Stimulated activated CD4-positive, alpha-beta T cell treated with anti-CD3 and anti-CD28 coated beads, Interleukin-12 subunit alpha, Interleukin-12 subunit beta, amount 100 ng/mL, for 4 hours (primary cell): ENCODE measurements at regions not wholly inside any gene's neighbourhood (a gene's known extent, or its start where the extent isn't known, plus 50 kb on each side); places are given as distances from the start of the nearest gene placed in this dataset.

ENCODE experiments used
- DNase-seq: peaks from one replicate; pipeline ENCODE4 v3.0.0-alpha.2; 2020

GRCh38 chr14:27123162-27123561 is 525.3 kb upstream of the NOVA1 start:
- DNase-seq: no peak

DNA sequence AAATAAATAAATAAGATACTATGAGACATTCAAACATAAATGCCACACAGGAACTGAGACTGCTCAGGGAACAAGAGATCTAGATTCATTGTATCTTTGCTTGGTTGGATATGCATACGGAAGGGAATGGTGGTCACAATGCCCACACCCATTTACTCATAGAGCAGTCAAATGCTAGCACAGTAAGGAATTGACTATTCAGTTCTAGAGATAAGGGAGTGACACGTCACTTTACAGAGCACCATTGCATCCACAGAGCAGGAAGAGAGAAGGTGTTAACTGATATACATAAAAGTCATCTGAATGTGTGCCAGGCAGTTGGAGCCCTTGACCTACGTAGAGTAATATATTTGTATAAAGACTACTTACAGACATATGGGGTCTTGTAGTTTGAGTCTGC is 530.0 kb upstream of the NOVA1 start:
- no peak for DNase-seq

GRCh38 chr14:27134200-27134599 is 536.4 kb upstream of the NOVA1 start:
- DNase-seq: no peak

- DNase-seq: no peak
These were observed 547.3 kb upstream of the NOVA1 start for GRCh38 chr14:27145170-27145569.

- DNase-seq: no peak
These were observed 550.3 kb upstream of the NOVA1 start for GRCh38 chr14:27148143-27148542.

- DNase-seq: no peak
These were observed 566.3 kb upstream of the NOVA1 start for GRCh38 chr14:27164139-27164538.

DNA sequence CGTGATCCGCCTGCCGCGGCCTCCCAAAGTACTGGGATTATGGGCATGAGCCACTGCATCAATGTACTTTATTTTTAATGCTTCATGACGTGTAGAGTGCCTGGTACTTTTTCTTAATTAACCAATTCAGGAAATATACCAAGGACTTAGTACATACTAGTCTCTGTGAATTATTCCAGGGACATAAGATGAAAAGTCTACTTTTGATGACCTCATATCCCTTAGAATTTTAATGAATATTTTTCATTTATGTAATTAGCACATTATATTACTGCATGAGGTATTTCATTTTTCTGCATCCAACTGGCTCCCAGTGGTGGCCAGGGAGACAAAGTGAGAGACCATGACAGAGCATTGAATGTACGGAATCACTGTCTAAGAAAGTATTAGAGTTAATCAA is 577.7 kb upstream of the NOVA1 start:
- DNase-seq: no peak

DNA sequence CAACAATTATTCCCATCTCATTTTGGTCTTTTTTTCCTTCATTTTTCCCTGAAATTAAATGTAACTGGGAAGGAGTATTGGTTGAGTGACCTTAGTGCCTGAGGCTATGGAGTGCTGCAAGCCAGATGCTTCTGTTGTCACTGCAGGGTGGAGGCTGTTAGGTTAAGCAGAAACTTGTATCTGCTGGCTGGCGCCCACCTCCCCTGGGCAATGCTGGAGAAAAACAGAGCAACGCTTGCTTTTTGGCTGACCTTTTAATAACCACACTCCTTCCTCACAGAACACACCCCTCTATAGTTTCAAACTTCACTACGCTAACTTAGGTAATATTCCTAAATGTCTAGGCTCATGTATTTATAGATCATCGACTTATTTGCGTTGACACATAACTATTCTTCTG is 583.5 kb upstream of the NOVA1 start:
- no peak for DNase-seq

GRCh38 chr14:27184427-27184826 is 586.6 kb upstream of the NOVA1 start:
- no peak for DNase-seq

DNA sequence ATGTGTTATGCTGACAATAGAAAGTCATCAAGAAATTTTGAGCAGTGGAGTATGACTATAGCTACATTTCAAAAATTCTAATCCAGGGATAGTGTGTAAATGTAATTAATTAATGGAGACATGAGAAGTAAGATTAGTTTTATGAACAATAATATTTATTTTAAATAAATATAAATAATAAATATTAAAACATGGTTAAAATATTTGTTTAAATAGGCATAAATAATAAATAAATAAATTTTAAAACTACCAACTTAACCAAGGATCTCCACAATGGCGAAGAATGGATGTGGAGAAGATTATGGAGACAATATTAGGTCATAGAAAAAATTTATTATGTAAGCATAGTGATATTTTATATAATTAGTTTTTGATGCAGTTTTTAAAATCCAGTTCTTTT is 588.2 kb upstream of the NOVA1 start:
- no peak for DNase-seq

DNA sequence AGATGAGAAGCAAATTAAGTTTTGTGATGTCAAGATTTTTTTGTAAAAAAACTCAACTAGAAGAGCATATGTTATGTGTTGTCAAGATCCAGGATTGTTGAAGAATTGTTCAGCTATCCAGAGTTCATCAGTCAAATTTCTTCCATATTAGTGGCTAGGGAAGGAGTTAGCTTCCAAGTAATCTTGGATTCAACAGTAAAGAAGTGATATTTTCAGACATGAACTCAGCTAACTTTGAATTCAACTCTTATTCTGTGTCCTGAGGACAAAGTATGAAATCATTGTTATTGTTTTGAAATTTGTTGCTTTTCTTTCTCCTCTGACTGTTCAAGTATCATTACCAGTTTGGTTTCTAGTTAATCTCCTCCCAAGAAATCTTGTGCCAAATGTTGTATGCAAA is 589.3 kb upstream of the NOVA1 start:
- DNase-seq: no peak

DNA sequence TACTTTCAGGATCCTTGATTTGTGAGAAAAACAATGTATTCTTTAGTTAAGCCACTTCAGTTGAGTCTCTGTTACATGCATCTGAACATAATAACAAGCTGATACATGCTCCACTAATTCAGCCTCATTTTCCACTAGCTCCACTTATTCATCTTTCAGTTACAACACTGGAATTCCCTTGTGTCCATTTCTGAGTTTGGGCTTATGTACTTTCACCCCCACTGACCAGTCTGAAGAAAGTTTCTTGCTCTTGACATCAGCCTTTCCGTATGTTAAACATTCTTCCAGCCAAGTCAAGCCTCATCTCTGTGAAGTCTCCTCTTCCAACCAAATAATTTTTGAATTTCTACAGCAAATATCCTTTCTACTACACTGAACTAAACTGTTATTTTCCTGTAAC is 592.5 kb upstream of the NOVA1 start:
- DNase-seq: no peak

DNA sequence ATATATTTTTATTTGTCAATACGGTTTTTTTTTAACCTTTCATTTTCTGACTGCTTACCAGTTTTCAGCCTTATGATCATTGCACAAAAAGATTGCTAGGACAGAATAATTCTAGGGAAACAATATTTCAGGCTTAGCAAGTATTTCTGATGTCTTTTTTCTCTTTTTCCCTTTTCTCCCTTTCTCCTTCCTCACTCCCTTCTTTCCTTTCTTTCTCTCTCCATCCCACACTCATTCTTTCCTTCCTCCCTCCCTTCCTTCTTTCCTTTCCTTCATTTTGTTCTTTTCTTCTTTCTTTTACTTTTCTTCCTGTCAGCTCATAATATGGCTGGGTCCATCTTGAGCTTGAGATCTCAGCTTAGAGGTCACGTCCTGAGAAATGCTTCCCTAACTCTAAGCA is 601.4 kb upstream of the NOVA1 start:
- DNase-seq: no peak

DNA sequence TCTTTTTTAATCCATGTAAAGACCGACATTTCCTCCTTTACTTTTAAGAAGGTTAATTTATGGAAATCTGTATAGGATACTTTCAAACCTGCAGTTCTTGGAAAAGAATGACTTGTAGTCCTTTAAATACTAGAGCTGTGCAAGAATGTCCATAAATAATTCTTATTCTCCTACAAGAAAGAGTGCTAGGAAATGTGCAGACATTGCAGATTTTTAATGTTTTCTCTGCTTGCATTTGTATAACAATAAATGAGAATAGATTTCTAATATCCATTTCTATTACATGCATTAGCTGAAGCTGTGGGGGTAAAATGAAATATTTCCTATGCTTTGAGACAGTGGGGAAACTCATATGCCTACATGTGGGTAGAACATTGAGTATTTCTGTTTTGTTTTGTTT is 607.2 kb upstream of the NOVA1 start:
- DNase-seq: no peak

GRCh38 chr14:27211741-27212140 is 613.9 kb upstream of the NOVA1 start:
- DNase-seq: no peak

- no peak for DNase-seq
These were observed 624.8 kb upstream of the NOVA1 start for GRCh38 chr14:27222671-27223070.

DNA sequence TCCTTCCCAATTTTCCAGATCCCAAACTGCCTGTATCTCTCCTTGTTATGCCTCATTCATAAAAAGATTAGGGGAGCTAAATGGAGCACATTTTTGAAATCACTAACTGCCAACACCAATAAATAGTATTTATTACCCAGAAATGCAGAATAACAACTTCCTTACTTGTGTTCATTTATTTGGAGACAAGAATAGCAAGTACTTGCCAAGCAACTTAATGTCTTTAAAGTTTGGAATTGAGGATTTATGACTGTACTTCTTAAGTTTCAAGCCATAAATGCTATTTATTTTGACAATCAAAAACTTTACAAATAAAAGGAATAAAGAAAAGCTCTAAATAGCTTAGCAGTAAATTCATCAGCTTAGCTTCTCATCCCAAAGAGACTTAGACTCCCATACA is 626.1 kb upstream of the NOVA1 start:
- DNase-seq: no peak

- no peak for DNase-seq
These were observed 630.2 kb upstream of the NOVA1 start for GRCh38 chr14:27228053-27228452.

- DNase-seq: no peak
These were observed 636.5 kb upstream of the NOVA1 start for GRCh38 chr14:27234331-27234730.

DNA sequence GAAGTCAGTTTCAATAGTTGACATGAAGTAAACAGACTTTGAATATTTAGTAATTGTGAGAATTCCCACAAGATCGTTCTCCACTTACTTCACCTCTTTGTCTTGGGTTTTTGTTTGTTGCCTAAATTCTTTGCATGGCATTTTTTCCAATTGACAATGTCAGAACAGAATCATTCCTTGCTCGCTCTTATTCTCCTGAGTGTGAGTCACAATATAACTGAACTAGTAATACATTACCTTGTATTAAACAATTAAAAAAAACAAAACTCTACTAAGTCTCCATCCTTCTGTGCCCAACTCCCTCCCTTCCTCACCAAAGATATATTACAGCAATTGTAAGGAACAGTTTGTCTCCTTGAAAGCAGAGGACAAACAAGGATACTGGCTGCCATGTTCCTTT is 638.8 kb upstream of the NOVA1 start:
- no peak for DNase-seq

DNA sequence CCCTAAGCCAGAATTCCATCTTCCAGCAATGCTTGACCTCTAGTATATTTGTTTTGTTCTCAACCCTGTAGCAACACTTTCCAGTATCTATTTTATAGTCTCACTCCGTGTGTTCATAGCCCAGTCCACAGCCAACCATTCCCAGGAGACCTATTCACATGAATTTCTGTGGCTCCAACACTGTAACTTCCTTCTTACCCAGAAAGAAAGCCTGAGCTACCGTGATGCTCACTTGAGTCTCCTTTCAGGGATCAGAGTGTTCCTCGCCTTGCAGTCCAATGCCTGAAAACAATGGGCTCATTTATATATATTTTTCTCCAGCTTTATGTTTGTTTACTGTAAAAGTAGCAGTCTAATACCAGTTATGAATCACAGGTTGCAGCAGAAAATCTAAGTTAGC is 645.0 kb upstream of the NOVA1 start:
- DNase-seq: no peak

DNA sequence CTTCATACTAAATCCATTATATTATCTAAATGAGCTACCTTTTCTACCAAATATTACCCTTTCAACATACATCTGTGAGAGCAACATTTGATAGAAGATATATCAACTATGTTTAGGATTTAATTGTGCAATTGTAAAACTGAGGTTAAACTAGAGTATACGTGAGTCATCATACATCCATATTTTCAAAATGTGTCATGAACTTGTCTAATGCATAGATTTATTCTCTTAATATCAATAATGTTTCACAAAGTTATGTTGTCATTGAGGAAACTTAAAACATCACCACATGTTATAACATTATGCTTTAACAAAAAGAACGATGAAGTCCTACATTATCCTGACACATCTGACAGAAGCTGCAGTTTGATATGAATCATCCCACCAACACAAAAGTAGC is 645.5 kb upstream of the NOVA1 start:
- DNase-seq: no peak

- no peak for DNase-seq
These were observed 648.1 kb upstream of the NOVA1 start for GRCh38 chr14:27245947-27246346.

GRCh38 chr14:27253966-27254365 is 656.1 kb upstream of the NOVA1 start:
- no peak for DNase-seq

- no peak for DNase-seq
These were observed 659.0 kb upstream of the NOVA1 start for GRCh38 chr14:27256805-27257204.

DNA sequence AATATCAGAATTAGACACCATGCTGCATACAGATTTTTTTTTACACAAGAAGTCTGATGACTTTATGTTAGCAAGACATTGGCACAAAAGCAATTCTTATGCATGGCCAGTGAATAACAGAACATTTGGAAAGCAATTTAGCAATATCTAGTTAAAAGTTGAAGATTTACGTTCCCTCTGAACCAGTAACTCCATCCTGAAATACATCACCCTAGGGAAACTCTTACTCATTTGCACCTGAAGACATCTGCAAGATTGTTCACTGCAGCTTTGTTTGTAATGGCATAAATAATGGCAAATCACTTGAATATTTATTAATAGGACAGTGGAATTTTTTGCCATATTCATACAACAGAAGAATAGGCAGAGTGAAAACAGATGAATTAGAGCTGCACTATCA is 670.0 kb upstream of the NOVA1 start:
- DNase-seq: no peak
